ENCODE measurements at regions not wholly inside any gene's neighbourhood (a gene's known extent, or its start where the extent isn't known, plus 50 kb on each side); places are given as distances from the start of the nearest gene placed in this dataset.
"Not testable (repeated sequence)": the region's sequence is repeated elsewhere in the genome, so short reads cannot be mapped to it uniquely, and the experiment has no call there.

DNA sequence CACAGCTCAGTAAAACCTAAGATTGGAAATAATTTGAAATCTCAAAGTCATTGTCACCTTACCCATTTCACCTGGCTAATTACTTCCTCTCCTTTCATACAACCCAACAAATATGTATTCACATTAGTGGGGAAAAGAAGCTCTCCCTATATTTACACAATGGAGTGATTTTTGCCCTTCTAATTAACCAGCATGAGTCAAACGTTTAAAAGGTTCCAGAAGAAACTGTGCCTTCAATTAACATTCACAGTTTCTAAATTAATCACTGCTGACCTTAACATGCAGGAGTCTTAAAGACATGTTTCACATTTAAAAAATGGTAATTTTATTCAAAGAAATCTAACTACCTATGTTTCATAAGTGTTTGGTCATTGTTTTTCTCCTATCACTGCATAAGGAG, 254.6 kb downstream of the CBLL2 start:
- Mint-ChIP-seq H3K36me3 (ENCODE audit: low read depth) (no peaks in the 10 kb centered on the region), H3K9me3 (no peaks in the 10 kb centered on the region), H3K27ac (no peak overlapping the region), H3K27me3 (ENCODE audit: low read depth) (no peaks in the 10 kb centered on the region), H3K4me3 (no peak overlapping the region), H3K4me1 (ENCODE audit: low read depth) (no peaks in the 10 kb centered on the region)
- no peak for DNase-seq (ENCODE audit: low spot score)

DNA sequence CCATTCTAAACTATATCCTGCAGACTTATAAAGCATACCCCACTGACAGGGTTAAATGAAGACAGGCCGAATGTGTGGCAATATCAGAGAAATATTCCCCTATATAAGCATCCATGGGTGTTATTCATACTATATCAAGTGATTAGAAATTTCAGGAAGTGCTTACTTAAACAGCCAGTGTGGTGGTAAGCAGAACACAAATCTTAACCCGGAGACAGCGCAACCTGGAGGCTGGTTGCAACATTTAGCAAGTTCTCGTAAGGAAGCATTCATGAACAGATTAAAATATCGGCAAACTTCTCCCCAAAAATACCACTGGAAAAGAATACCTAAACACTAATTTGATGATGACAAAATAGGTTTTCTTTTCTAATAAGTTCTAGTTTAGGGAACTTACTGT, 261.2 kb downstream of the CBLL2 start:
- Mint-ChIP-seq H3K9me3 (no peaks in the 10 kb centered on the region), H3K27ac (no peak overlapping the region), H3K4me1 (ENCODE audit: low read depth) (no peaks in the 10 kb centered on the region), H3K36me3 (ENCODE audit: low read depth) (no peaks in the 10 kb centered on the region), H3K27me3 (ENCODE audit: low read depth) (no peaks in the 10 kb centered on the region), H3K4me3 (no peak overlapping the region)
- no peak for DNase-seq (ENCODE audit: low spot score)

GRCh38 chrX:22534643-22535042, 261.9 kb downstream of the CBLL2 start:
- Mint-ChIP-seq H3K4me3 (no peak overlapping the region), H3K27ac (no peak overlapping the region), H3K9me3 (no peaks in the 10 kb centered on the region), H3K27me3 (ENCODE audit: low read depth) (no peaks in the 10 kb centered on the region), H3K4me1 (ENCODE audit: low read depth) (no peaks in the 10 kb centered on the region), H3K36me3 (ENCODE audit: low read depth) (no peaks in the 10 kb centered on the region)
- no peak for DNase-seq (ENCODE audit: low spot score)

DNA sequence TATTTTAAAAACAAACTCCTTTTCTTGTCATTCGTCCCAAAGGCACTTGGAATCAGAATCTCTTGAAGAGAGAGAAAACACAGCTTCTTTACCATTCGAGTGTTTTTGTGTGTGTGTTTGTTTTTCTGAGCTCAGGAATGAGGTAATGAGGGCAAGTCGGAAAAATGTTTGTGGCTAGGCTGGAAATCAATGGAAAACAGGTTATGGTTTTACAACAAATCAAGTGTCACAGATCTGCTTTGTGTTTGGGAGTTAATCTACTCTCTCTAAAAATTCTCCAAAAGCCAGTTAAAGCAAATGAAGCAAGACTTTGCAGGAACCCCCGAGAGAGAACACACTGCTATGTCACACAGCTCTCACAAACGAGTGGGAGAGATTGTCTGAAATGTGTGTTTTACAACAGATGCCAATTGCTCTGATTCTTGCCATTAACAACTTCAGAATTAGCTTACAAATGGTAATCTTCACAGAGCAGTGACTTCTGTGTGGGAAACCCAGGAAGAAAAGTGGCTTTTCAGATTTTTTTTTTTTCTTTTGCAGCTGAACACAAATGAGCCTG, 264.1 kb downstream of the CBLL2 start:
- Mint-ChIP-seq H3K4me3 (no peak overlapping the region), H3K9me3 (no peaks in the 10 kb centered on the region), H3K27me3 (ENCODE audit: low read depth) (no peaks in the 10 kb centered on the region), H3K36me3 (ENCODE audit: low read depth) (no peaks in the 10 kb centered on the region), H3K4me1 (ENCODE audit: low read depth) (no peaks in the 10 kb centered on the region), H3K27ac (no peak overlapping the region)
- no peak for DNase-seq (ENCODE audit: low spot score)

GRCh38 chrX:22538580-22538979, 265.9 kb downstream of the CBLL2 start:
- Mint-ChIP-seq H3K27ac (no peak overlapping the region), H3K36me3 (ENCODE audit: low read depth) (no peaks in the 10 kb centered on the region), H3K9me3 (no peaks in the 10 kb centered on the region), H3K4me1 (ENCODE audit: low read depth) (no peaks in the 10 kb centered on the region), H3K27me3 (ENCODE audit: low read depth) (no peaks in the 10 kb centered on the region), H3K4me3 (no peak overlapping the region)
- no peak for DNase-seq (ENCODE audit: low spot score)

- H3K27me3 Mint-ChIP-seq (ENCODE audit: low read depth), result no peaks in the 10 kb centered on the region
- H3K27ac Mint-ChIP-seq, result no peak overlapping the region
- H3K9me3 Mint-ChIP-seq, result no peaks in the 10 kb centered on the region
- no peak for DNase-seq (ENCODE audit: low spot score)
- H3K4me1 Mint-ChIP-seq (ENCODE audit: low read depth), result no peaks in the 10 kb centered on the region
- no peak overlapping the region for H3K4me3 Mint-ChIP-seq
- no peaks in the 10 kb centered on the region for H3K36me3 Mint-ChIP-seq (ENCODE audit: low read depth)
Observed at GRCh38 chrX:22541926-22542325, 269.2 kb downstream of the CBLL2 start.

DNA sequence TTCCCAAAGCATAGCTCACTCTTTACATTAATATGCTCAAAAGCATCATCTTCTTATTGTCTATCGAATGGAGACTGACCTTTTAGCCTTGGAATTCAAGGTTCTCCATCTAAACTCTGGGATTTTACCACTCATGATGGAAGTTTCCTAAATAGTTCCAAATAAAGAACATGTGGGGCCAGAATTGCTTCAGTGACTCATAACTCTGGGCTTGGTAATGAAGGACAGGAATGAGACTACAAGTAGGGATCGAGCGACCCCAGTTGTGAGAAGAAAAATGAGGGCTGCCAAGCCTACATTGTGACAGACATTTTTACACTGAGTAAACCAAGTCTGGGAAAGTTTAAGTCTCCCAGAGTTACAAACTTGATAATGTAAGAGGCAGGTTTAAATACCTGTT, 269.9 kb downstream of the CBLL2 start:
- no peak for DNase-seq (ENCODE audit: low spot score)
- Mint-ChIP-seq H3K4me1 (ENCODE audit: low read depth) (no peaks in the 10 kb centered on the region), H3K36me3 (ENCODE audit: low read depth) (no peaks in the 10 kb centered on the region), H3K27ac (no peak overlapping the region), H3K9me3 (no peaks in the 10 kb centered on the region), H3K4me3 (no peak overlapping the region), H3K27me3 (ENCODE audit: low read depth) (no peaks in the 10 kb centered on the region)

DNA sequence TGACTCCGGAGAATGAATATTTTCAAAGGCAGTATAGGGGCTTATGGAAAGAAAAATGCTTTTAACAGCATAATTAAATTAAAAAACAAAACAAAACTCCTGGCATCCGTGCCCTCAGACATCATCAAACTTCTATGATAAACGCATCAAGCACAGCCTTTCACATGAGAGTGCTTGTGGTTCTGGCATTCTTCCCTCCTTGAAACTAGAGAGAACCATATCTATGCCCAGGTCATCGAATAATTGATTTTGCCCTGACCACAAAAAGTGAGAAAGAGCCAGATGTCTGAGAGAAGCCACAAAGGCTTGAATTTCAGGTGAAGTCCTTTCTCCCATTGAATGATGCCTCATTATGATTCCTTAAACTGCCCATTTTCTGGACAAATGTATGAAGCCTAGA, 286.8 kb downstream of the CBLL2 start:
- H3K27ac Mint-ChIP-seq, result no peak overlapping the region
- H3K4me3 Mint-ChIP-seq, result no peak overlapping the region
- H3K9me3 Mint-ChIP-seq, result no peaks in the 10 kb centered on the region
- no peaks in the 10 kb centered on the region for H3K4me1 Mint-ChIP-seq (ENCODE audit: low read depth)
- no peaks in the 10 kb centered on the region for H3K27me3 Mint-ChIP-seq (ENCODE audit: low read depth)
- no peaks in the 10 kb centered on the region for H3K36me3 Mint-ChIP-seq (ENCODE audit: low read depth)
- DNase-seq (ENCODE audit: low spot score), result no peak

DNA sequence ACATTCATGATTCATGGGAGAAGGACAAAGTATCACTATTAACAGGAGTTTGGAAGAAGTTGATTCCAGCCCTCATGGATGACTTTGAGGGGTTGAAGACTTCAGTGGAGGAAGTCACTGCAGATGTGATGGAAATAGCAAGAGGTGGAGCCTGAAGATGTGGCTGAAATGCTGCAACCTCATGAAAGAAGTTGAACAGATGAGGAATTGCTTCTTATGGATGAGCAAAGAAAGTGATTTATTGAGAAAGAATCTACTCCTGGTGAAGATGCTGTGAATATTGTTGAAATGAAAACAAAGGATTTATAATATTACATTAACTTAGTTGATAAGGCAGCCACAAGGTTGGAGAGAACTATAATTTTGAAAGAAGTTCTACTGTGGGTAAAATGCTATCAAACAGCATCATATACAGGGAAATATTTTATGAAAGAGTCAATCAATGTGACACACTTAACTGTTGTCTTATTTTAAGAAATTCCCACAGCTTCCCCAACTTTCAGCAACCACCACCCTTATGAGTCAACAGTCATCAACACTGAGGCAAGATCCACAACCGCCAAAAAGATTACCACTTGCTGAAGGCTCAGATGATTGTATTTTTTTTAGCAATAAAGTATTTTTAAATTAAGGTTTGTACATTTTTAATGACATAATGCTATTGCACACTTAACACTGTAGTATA, 302.6 kb downstream of the CBLL2 start:
- Mint-ChIP-seq H3K27me3 (ENCODE audit: low read depth) (no peaks in the 10 kb centered on the region), H3K9me3 (peaks cover 2% of the 10 kb centered on the region), H3K4me1 (ENCODE audit: low read depth) (no peaks in the 10 kb centered on the region), H3K4me3 (no peak overlapping the region), H3K36me3 (ENCODE audit: low read depth) (no peaks in the 10 kb centered on the region), H3K27ac (no peak overlapping the region)
- DNase-seq (ENCODE audit: low spot score), result no peak

DNA sequence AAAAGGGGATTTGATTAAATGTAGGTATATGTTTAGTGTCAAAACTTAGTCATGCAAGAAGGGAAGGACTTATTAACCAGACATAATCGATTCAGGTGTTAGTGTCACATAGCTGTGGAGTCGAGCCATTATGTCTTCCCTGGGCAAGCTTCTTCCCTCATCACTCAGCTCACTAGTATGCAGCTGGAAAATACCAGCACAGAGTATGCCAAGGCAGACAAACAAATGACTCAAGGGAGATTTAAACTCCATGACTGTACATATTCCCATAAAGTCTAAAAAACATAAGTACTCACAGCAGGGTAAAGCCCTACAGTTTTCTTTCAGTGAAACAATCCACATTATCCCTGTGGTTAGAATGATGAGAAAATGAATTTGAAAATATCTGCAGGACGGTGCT, 304.5 kb downstream of the CBLL2 start:
- Mint-ChIP-seq H3K4me3 (no peak overlapping the region), H3K27me3 (ENCODE audit: low read depth) (no peaks in the 10 kb centered on the region), H3K27ac (no peak overlapping the region), H3K4me1 (ENCODE audit: low read depth) (no peaks in the 10 kb centered on the region), H3K36me3 (ENCODE audit: low read depth) (no peaks in the 10 kb centered on the region), H3K9me3 (peaks cover 3% of the 10 kb centered on the region)
- no peak for DNase-seq (ENCODE audit: low spot score)

- Mint-ChIP-seq H3K4me3 (no peak overlapping the region), H3K9me3 (no peaks in the 10 kb centered on the region), H3K27ac (no peak overlapping the region), H3K36me3 (ENCODE audit: low read depth) (no peaks in the 10 kb centered on the region), H3K27me3 (ENCODE audit: low read depth) (no peaks in the 10 kb centered on the region), H3K4me1 (ENCODE audit: low read depth) (no peaks in the 10 kb centered on the region)
- DNase-seq (ENCODE audit: low spot score), result no peak
Observed at GRCh38 chrX:22585831-22586230, 313.1 kb downstream of the CBLL2 start.

DNA sequence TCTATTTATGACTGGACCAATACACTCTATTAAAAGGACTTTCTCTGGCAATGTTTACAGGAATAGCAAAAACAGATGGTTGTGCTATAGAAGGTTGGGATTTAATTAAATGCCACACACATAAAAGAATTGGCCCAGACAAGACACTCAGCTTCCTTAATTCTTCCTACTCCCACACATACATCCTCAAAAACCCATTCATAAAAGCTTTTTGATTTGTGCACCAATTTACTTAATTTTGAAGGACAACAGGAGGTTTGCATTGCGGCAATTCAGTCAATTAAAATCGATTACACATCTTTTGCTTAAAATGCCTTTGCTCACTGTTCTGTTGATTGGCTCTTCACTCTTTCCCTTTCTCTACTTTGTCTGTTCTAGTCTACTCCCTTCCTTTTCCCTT, 317.1 kb downstream of the CBLL2 start:
- Mint-ChIP-seq H3K9me3 (no peaks in the 10 kb centered on the region), H3K27me3 (ENCODE audit: low read depth) (no peaks in the 10 kb centered on the region)

GRCh38 chrX:22594766-22595165, 322.1 kb downstream of the CBLL2 start:
- Mint-ChIP-seq H3K4me3 (no peak overlapping the region), H3K27me3 (ENCODE audit: low read depth) (no peaks in the 10 kb centered on the region), H3K36me3 (ENCODE audit: low read depth) (no peaks in the 10 kb centered on the region), H3K27ac (no peak overlapping the region), H3K9me3 (no peaks in the 10 kb centered on the region), H3K4me1 (ENCODE audit: low read depth) (no peaks in the 10 kb centered on the region)
- DNase-seq (ENCODE audit: low spot score), result no peak

More for the DNA sequence above, 317.1 kb downstream of the CBLL2 start:
- no peaks in the 10 kb centered on the region for H3K36me3 Mint-ChIP-seq (ENCODE audit: low read depth)
- H3K27ac Mint-ChIP-seq, result no peak overlapping the region
- no peak for DNase-seq (ENCODE audit: low spot score)
- H3K4me1 Mint-ChIP-seq (ENCODE audit: low read depth), result no peaks in the 10 kb centered on the region
- no peak overlapping the region for H3K4me3 Mint-ChIP-seq

DNA sequence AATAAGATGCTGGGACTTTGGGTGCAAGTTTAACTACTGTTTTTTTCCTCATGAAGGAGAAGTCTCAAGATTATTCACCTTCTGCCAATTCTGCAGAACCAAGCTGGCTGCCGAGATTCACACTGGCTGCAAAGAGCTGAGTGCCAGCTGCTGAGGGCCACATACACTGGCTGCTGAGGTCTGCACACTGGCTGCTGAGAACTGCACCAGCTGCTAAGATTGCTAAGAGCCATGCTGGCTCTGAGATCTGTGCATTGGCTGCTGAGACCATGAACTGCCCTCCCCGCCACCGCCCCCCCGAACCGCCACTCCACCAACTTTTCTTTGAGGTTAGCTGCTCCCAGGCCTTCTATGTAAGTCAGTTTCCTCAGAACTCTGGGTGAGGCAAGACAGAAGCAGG, 330.3 kb downstream of the CBLL2 start:
- Mint-ChIP-seq H3K4me3 (no peak overlapping the region), H3K36me3 (ENCODE audit: low read depth) (no peaks in the 10 kb centered on the region), H3K27me3 (ENCODE audit: low read depth) (no peaks in the 10 kb centered on the region), H3K9me3 (no peaks in the 10 kb centered on the region), H3K4me1 (ENCODE audit: low read depth) (no peaks in the 10 kb centered on the region), H3K27ac (no peak overlapping the region)
- DNase-seq (ENCODE audit: low spot score), result no peak

- H3K27me3 Mint-ChIP-seq (ENCODE audit: low read depth); H3K36me3 Mint-ChIP-seq (ENCODE audit: low read depth); H3K9me3 Mint-ChIP-seq; DNase-seq (ENCODE audit: low spot score); H3K4me1 Mint-ChIP-seq (ENCODE audit: low read depth); H3K27ac Mint-ChIP-seq; H3K4me3 Mint-ChIP-seq: not testable (repeated sequence)
Observed at GRCh38 chrX:22609452-22609851, 336.7 kb downstream of the CBLL2 start.

Data from T-helper 2 cell treated with Interferon-gamma antibody and Interleukin-4, amounts not matched to agents 5 μg/mL and 100 μg/mL, for 36 hours (primary cell).